ENCODE measurements at regions not wholly inside any gene's neighbourhood (a gene's known extent, or its start where the extent isn't known, plus 50 kb on each side); places are given as distances from the start of the nearest gene placed in this dataset.

- no peaks in the 10 kb centered on the region for H3K27me3 ChIP-seq (ENCODE audit: control insufficient read depth, insufficient read depth, low read length)
- in situ Hi-C loops (cut with HindIII; ENCODE audit: low pct_unique_long_range_greater_than_20kb, low sequenced_read_pairs) (no loop called here), intact Hi-C loops (cut with micrococcal nuclease; ENCODE audit: unreplicated experiment) (no loop called here)
- H3K4me1 ChIP-seq (ENCODE audit: control insufficient read depth, insufficient read depth, low read length) = no peaks in the 10 kb centered on the region
- H3K27ac ChIP-seq (ENCODE audit: low read length) = no peak overlapping the region
- H3K4me3 ChIP-seq (ENCODE audit: low read depth in 2 of 2, low read length in 2 of 2) = no peak overlapping the region
- no peak for DNase-seq (ENCODE audit: low read depth, low spot score)
- ATAC-seq = no peak
- no peaks in the 10 kb centered on the region for H3K9me3 ChIP-seq (ENCODE audit: control insufficient read depth, insufficient read depth, low read depth, low read length)
- no TSS peak for BruUV-seq (replicated peaks)
- ChIA-PET CTCF (no interaction called here), POLR2A (no interaction called here)
- no peaks in the 10 kb centered on the region for H3K36me3 ChIP-seq (ENCODE audit: control insufficient read depth, insufficient read depth, low read length)
- TF ChIP-seq REST (IDR thresholded peaks at IDR 0.05; ENCODE audit: insufficient read depth in 1 of 2, low read depth in 2 of 2, low read length in 1 of 2) = no peak
- TF ChIP-seq POLR2AphosphoS5 (IDR thresholded peaks at IDR 0.05; ENCODE audit: low read depth, low read length) = no peak
- TF ChIP-seq CTCF (IDR thresholded peaks at IDR 0.05) = no peak
Observed at GRCh38 chr2:83916559-83916958, 542.5 kb downstream of the SUCLG1 start.

- DNase-seq (ENCODE audit: low read depth, low spot score) (no peak), ATAC-seq (no peak)
- no peaks in the 10 kb centered on the region for H3K9me3 ChIP-seq (ENCODE audit: control insufficient read depth, insufficient read depth, low read depth, low read length)
- no TSS peak for BruUV-seq (replicated peaks)
- CTCF ChIA-PET = no interaction called here
- H3K27ac ChIP-seq (ENCODE audit: low read length) = no peak overlapping the region
- H3K4me3 ChIP-seq (ENCODE audit: low read depth in 2 of 2, low read length in 2 of 2) = no peak overlapping the region
- POLR2A ChIA-PET = no interaction called here
- in situ Hi-C loops (cut with HindIII; ENCODE audit: low pct_unique_long_range_greater_than_20kb, low sequenced_read_pairs) (no loop called here), intact Hi-C loops (cut with micrococcal nuclease; ENCODE audit: unreplicated experiment) (no loop called here)
- H3K27me3 ChIP-seq (ENCODE audit: control insufficient read depth, insufficient read depth, low read length) = no peaks in the 10 kb centered on the region
- TF ChIP-seq SIN3A (IDR thresholded peaks at IDR 0.05; ENCODE audit: borderline replicate concordance, insufficient read depth, low read depth, low read length) = no peak
- H3K4me1 ChIP-seq (ENCODE audit: control insufficient read depth, insufficient read depth, low read length) = no peaks in the 10 kb centered on the region
- H3K36me3 ChIP-seq (ENCODE audit: control insufficient read depth, insufficient read depth, low read length) = no peaks in the 10 kb centered on the region
Observed at GRCh38 chr2:83915381-83915780, 543.7 kb downstream of the SUCLG1 start.

GRCh38 chr2:83908750-83909149, 550.3 kb downstream of the SUCLG1 start:
- H3K4me1 ChIP-seq (ENCODE audit: control insufficient read depth, insufficient read depth, low read length) = no peaks in the 10 kb centered on the region
- DNase-seq (ENCODE audit: low read depth, low spot score) (no peak), ATAC-seq (no peak)
- no peak overlapping the region for H3K4me3 ChIP-seq (ENCODE audit: low read depth in 2 of 2, low read length in 2 of 2)
- no peaks in the 10 kb centered on the region for H3K27me3 ChIP-seq (ENCODE audit: control insufficient read depth, insufficient read depth, low read length)
- H3K36me3 ChIP-seq (ENCODE audit: control insufficient read depth, insufficient read depth, low read length) = no peaks in the 10 kb centered on the region
- BruUV-seq (replicated peaks) = no TSS peak
- no peaks in the 10 kb centered on the region for H3K9me3 ChIP-seq (ENCODE audit: control insufficient read depth, insufficient read depth, low read depth, low read length)
- no peak overlapping the region for H3K27ac ChIP-seq (ENCODE audit: low read length)
- ChIA-PET CTCF (no interaction called here), POLR2A (no interaction called here)
- TF ChIP-seq TCF7L2 (IDR thresholded peaks at IDR 0.05; ENCODE audit: low read depth, low read length) (no peak), SIN3A (IDR thresholded peaks at IDR 0.05; ENCODE audit: borderline replicate concordance, insufficient read depth, low read depth, low read length) (no peak), CTCF (IDR thresholded peaks at IDR 0.05) (no peak), REST (IDR thresholded peaks at IDR 0.05; ENCODE audit: insufficient read depth in 1 of 2, low read depth in 2 of 2, low read length in 1 of 2) (no peak), POLR2AphosphoS5 (IDR thresholded peaks at IDR 0.05; ENCODE audit: low read depth, low read length) (no peak)
- in situ Hi-C loops (cut with HindIII; ENCODE audit: low pct_unique_long_range_greater_than_20kb, low sequenced_read_pairs) (no loop called here), intact Hi-C loops (cut with micrococcal nuclease; ENCODE audit: unreplicated experiment) (no loop called here)

Data from Panc1 (cell line).